Endothelial cell (in vitro differentiated cells): ENCODE measurements at regions not wholly inside any gene's neighbourhood (a gene's known extent, or its start where the extent isn't known, plus 50 kb on each side); places are given as distances from the start of the nearest gene placed in this dataset.
"Not testable (repeated sequence)": the region's sequence is repeated elsewhere in the genome, so short reads cannot be mapped to it uniquely, and the experiment has no call there.

Experiments used
- DNase-seq: peaks from one replicate; pipeline ENCODE4 v3.0.0; 2021; ENCODE audit warnings: low spot score
- H3K27ac Mint-ChIP-seq: one replicate; pipeline ENCODE4 v1.8.0; 2021; ENCODE audit warnings: mixed read lengths, inconsistent platforms; ENCODE audit not compliant: unreplicated experiment
- H3K27me3 Mint-ChIP-seq: one replicate; pipeline ENCODE4 v1.8.0; 2021; ENCODE audit warnings: mild to moderate bottlenecking, moderate library complexity, mixed read lengths, inconsistent platforms; ENCODE audit not compliant: unreplicated experiment
- H3K36me3 Mint-ChIP-seq: one replicate; pipeline ENCODE4 v1.8.0; 2021; ENCODE audit warnings: mild to moderate bottlenecking, low read depth, mixed read lengths, inconsistent platforms; ENCODE audit not compliant: unreplicated experiment
- H3K4me1 Mint-ChIP-seq: one replicate; pipeline ENCODE4 v1.8.0; 2021; ENCODE audit warnings: mild to moderate bottlenecking, mixed read lengths, inconsistent platforms; ENCODE audit not compliant: unreplicated experiment
- H3K4me3 Mint-ChIP-seq: one replicate; pipeline ENCODE4 v1.8.0; 2021; ENCODE audit warnings: mild to moderate bottlenecking, mixed read lengths, inconsistent platforms; ENCODE audit not compliant: unreplicated experiment
- H3K9me3 Mint-ChIP-seq: one replicate; pipeline ENCODE4 v1.8.0; 2021; ENCODE audit warnings: mixed read lengths, inconsistent platforms; ENCODE audit not compliant: unreplicated experiment
- CTCF ChIP-seq: fragments of 200-600 bp; sonication (generic); IDR thresholded peaks from one replicate; pipeline ENCODE4 v1.5.0; 2021; ENCODE audit warnings: antibody characterized with exemption; ENCODE audit not compliant: unreplicated experiment

- no peaks in the 10 kb centered on the region for H3K4me1 Mint-ChIP-seq
- no peak overlapping the region for H3K27ac Mint-ChIP-seq
- no peak for TF ChIP-seq CTCF
- no peak for DNase-seq
- H3K9me3 Mint-ChIP-seq: no peaks in the 10 kb centered on the region
- no peaks in the 10 kb centered on the region for H3K36me3 Mint-ChIP-seq
- H3K27me3 Mint-ChIP-seq: peaks cover 1% of the 10 kb centered on the region
- H3K4me3 Mint-ChIP-seq: no peak overlapping the region
These were observed 271.1 kb upstream of the DEPDC1 start for GRCh38 chr1:68767941-68768340.

GRCh38 chr1:68770817-68771216 is 273.9 kb upstream of the DEPDC1 start:
- TF ChIP-seq CTCF: no peak
- Mint-ChIP-seq H3K27me3 (no peaks in the 10 kb centered on the region), H3K4me3 (no peak overlapping the region), H3K4me1 (no peaks in the 10 kb centered on the region), H3K36me3 (no peaks in the 10 kb centered on the region), H3K27ac (no peak overlapping the region), H3K9me3 (no peaks in the 10 kb centered on the region)
- DNase-seq: no peak

- Mint-ChIP-seq H3K9me3 (no peaks in the 10 kb centered on the region), H3K27ac (no peak overlapping the region), H3K4me1 (no peaks in the 10 kb centered on the region), H3K27me3 (no peaks in the 10 kb centered on the region), H3K4me3 (no peak overlapping the region), H3K36me3 (peaks cover 5% of the 10 kb centered on the region)
- DNase-seq: no peak
- TF ChIP-seq CTCF: no peak
These were observed 281.0 kb upstream of the DEPDC1 start for GRCh38 chr1:68777851-68778250.

- H3K36me3 Mint-ChIP-seq, H3K4me3 Mint-ChIP-seq: not testable (repeated sequence)
These were observed 283.0 kb upstream of the DEPDC1 start for GRCh38 chr1:68779841-68780240.

GRCh38 chr1:68780919-68781318 is 284.0 kb upstream of the DEPDC1 start:
- Mint-ChIP-seq H3K9me3 (no peaks in the 10 kb centered on the region), H3K36me3 (peaks cover 5% of the 10 kb centered on the region), H3K4me3 (no peak overlapping the region)

More at GRCh38 chr1:68779841-68780240, 283.0 kb upstream of the DEPDC1 start:
- not testable (repeated sequence) for DNase-seq, H3K4me1 Mint-ChIP-seq, H3K27me3 Mint-ChIP-seq, H3K9me3 Mint-ChIP-seq, H3K27ac Mint-ChIP-seq

More at GRCh38 chr1:68780919-68781318, 284.0 kb upstream of the DEPDC1 start:
- Mint-ChIP-seq H3K27me3 (no peaks in the 10 kb centered on the region), H3K27ac (no peak overlapping the region), H3K4me1 (no peaks in the 10 kb centered on the region)
- TF ChIP-seq CTCF: no peak
- DNase-seq: no peak
